ENCODE measurements at regions not wholly inside any gene's neighbourhood (a gene's known extent, or its start where the extent isn't known, plus 50 kb on each side); places are given as distances from the start of the nearest gene placed in this dataset.

DNA sequence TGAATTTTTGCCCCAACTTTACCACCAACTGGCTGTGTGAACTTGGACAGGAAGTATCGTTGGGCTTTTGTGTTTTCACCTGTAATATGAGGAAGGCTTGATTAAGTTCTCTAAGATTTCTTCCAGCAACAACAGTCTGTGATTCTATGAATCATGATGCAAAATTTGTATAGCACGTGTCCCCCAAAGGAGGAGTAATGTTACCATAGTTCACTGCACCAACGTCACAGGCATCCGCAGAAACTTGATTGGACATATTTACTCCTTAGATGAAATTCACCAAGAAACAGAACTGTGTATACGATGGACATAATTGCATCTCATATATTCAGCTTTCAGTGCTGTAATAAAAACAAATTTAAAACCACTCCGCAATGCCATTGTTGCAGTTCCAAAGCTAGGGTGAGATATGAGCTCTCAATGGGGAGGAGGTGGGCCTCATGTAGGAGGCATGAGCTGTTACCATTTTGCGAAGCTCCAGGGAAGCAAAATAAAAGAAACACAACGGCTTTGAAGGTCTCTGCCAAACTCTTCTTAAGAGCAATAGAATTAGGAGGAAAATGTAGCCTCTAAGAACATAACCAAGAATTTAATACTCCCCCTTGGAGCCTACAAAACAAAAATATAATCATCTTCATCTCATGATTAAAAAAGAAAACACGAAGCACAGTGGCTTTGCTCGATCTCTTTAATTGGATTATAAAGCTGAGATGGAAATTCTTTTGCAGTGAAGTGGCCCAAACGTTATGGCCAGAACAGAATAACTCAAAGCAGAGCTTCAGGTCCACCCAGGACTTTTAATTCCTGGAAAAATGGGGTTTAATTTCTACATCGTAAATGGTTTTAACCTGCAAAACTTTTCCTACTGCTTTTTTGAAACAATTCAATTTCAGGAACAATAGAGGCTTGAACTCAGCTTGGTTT lies 80.7 kb downstream of the CHST2 start:
- TF ChIP-seq CTCF (IDR thresholded peaks at IDR 0.05; ENCODE audit: insufficient read depth, low read depth, low read length) (no peak), EZH2 (IDR thresholded peaks at IDR 0.05; ENCODE audit: insufficient read depth, low read length) (no peak)

All from astrocyte (in vitro differentiated cells and primary cell).